ENCODE measurements at regions not wholly inside any gene's neighbourhood (a gene's known extent, or its start where the extent isn't known, plus 50 kb on each side); places are given as distances from the start of the nearest gene placed in this dataset.
A peak's percentile ranks its signal among the peaks of the same experiment; 100 is the strongest.
"Not testable (repeated sequence)": the region's sequence is repeated elsewhere in the genome, so short reads cannot be mapped to it uniquely, and the experiment has no call there.

DNA sequence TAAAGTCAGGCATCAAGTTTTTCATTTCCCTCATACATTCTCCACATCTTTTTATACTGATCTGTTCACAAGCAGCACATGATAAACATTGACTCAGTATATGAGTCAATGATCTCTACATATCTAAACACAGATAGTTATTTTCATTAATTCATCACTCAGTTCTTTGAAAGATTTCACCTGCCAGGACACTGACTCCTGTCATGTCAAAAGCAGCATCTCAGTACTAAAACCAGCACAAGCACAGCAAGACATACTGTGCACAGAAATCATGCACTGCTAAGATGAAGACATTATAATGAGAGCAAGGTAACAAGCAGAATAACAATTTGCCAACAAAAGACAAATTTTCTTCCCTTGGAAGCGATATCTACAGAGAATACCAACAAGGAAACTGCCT is 206.1 kb upstream of the COX7C start:
- no peak for DNase-seq

DNA sequence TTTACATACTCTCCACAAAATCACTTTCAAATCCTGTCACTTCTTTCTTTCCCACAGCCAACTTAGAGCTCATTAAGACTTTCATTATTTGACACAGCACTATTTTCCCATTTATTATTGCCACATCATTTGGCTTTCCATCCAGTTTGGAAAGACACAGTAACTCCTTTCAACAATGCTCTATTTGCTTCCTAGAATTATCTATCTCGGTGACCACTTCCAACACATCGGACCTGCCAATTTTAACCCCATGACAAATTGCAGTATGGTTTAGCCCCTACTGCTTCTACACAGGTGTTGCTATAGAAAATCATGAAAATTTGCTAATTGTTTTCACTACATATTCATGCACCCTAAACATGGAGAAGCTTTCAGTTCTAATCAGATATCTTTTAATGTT is 190.6 kb upstream of the COX7C start:
- no peak for DNase-seq

DNA sequence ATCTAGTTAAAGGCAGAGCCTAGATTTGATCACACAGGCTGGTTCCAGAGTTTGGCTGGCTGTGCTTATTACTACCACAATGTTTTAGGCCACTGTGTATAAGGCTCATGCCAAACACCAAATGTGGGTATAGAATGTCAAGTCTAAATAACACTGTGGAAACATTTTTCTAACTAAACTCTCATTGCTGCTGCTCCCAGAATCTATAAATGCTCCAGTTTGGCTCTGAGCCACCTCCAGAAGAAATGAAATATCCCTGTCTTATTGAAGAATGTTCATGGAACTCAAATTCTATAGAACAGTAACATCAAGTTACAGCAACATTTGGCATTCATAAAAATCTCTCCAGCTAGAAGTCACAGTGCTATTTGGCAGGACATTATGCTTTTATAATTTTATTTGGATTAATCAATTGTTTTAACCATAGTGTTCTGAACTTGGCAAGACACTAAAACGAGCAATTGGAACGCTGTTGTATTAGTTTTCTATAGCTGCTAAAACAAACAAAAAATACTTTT is 178.1 kb upstream of the COX7C start:
- no peak for DNase-seq

DNA sequence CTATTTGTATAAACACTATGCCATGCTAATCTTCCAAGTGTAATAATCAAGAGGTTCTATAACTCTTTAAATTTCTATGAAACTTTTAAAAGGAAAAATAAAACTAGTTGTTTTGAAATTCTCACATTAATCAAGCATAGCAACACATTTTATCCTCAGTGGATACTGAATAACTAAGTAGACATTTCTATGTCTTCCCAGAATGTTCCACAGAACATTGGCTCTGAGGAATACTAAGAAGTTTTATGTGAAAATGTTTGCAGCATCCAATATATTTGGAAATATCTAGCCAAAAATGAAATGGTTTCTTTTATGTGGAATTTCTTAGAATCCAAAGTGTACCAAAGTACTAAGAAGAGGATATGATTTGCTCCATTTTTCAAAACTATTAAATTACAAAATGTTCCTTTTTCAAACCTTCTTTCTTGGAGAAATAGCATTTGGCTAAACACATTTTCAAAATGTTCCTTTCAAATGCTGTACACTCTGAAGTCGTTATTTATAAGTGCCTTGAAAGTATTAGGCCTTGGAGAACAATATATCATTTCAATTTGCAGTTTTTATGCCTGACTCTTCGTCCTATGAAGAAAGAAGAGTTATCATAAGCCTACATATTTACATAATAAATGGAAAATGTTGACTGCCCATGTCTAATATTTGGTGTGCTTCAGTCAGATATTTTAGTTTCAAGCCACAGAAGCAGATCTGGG is 175.6 kb upstream of the COX7C start:
- DNase-seq = no peak

DNA sequence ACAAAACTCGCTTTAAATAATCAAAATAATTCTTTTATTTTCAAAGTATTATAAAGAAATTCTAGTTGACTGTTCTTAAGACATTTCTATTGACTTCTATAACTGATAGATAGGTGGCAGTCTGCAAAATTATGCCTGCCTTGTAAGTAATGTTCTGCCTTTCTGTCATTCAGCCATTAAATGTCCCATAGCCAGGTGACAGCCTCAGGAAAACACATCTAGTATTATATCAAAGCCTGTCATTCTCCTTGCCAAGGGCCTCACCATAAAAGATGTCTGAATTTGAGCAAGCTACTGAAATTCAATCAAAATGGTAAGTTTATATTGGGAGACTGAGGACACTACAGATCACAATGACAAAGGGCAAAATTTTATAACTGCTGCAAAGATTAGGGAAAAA is 170.4 kb upstream of the COX7C start:
- DNase-seq = no peak

DNA sequence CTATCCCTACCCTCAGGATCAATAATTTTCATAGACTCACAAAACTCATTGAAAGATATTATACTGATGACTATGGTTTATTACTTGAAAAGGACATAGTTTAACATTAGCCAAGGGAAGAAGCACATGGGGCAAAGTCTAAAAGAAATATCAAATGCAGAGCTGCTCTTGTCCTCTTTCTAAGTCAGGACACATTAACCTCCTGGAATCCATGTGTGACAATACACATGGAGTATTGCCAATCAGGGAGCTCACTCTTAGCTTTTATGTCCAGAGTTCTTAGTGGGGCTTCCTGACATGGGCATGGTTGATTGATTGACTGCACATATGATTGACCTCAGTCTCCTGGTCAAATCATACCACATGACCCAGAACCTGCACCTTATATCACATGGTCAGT is 165.5 kb upstream of the COX7C start:
- no peak for DNase-seq

DNA sequence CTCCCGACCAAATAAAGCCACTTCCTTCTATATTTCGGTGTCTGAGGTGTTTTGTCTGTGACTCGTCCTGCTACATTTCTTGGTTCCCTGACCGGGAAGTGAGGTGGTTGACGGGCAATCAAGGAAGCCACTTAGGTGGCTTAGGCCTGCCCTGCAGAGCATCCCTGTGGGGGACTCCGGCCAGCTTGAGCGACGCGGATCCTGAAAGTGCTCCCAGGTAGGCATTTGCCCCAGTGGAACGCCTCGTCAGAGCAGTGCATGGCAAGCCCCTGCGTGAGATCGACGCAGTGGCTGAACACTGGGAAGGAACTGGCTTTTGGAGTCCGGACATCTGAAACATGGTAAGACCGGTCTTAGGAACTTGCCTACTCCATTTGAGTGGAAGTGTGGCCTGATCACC is 157.2 kb upstream of the COX7C start:
- no peak for DNase-seq

DNA sequence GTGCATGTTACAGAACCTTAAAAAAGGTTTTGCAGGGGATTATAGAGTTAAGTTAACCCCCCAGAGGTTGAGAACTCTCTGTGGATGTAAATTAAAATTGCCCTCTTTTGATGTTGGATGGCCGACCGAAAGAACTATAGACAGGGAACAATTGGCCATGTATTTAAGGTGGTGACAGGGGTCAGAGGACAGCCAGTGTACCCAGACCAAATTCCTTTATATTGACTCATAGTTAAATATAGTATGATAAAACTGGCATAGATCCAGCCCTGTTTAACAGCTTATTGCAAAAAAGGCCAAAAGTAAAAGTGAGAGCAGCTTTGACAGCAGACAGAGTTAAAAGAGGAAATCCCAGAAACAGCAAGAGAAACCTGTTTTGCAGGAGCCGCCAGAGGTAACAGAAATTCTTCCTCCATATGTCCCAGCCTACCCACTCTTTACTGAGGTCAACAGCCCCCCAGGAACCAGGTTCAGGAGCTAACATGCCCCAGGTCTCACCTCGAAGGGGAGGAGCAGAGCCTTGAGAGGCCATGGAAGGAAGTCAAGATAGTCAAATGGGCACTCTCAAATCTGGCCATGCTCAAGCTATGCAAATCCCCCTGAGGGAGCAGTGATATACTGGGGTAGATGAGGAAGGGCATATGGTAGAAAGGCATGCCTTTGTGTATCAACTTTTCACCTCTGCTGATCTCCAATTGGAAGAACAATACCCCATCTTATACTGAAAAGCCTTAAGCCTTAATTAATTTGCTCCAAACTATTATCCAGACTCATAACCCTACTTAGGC is 156.4 kb upstream of the COX7C start:
- peak; percentile 41 for DNase-seq

DNA sequence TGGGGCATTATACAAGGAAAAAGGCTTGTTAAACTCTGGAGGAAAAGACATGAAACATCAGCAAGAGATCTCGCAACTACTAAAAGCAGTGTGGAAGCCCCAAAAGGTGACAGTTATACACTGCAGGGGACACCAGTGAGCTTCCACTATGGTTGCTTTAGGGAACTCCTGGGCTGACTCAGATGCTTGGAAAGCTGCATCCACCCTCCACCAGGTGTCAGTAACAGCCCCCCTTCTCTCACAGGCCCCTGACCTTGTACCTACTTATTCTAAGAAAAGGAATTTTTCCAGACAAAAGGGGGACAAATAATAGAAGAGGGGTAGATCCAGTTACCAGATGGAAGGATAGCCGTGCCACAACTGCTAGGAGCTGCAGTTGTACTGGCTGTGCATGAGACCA is 154.4 kb upstream of the COX7C start:
- DNase-seq = no peak

DNA sequence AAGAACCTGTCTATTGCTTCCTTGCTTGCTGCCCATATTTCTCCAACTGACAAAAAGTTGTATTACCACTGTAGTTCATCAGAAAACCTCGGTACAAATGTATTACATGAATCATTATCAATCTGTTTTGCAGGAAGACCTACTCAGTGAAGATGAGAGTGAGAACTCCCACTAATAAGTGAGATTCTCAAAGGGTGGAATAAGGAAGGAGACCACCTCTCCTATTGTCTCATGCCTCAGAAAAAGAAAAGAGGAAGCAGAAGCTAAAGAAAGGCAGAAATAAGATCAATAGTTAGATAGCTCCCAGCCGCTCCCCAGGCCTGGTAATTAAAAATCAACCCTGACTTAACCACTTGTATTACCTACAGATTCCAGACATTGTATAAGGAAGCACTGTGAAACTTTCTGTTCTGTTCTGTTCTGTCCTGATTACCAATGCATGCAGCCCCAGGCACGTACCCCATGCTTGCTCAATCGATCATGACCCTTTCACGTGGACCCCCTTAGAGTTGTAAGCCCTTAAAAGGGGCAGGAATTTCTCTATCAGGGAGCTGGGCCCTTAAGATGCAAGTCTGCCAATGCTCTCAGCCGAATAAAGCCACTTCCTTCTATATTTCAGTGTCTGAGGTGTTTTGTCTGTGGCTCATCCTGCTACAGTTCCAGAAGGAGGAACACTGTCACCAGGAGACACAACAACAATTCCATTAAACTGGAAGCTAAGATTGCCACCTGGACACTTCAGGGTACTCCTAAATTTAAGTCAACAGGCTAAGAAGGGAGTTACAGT is 152.5 kb upstream of the COX7C start:
- no peak for DNase-seq

DNA sequence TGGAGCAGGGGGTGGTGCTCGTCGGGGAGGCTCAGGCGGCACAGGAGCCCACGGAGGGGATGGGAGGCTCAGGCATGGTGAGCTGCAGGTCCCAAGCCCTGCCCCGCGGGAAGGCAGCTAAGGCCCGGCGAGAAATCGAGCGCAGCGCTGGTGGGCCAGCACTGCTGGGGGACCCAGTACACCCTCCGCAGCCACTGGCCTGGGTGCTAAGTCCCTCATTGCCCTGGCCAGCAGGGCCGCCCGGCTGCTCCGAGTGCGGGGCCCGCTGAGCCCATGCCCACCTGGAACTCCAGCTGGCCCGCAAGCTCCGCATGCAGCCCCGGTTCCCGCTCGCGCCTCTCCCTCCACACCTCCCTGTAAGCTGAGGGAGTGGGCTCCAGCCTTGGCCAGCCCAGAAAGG is 151.0 kb upstream of the COX7C start:
- not testable (repeated sequence) for DNase-seq

DNA sequence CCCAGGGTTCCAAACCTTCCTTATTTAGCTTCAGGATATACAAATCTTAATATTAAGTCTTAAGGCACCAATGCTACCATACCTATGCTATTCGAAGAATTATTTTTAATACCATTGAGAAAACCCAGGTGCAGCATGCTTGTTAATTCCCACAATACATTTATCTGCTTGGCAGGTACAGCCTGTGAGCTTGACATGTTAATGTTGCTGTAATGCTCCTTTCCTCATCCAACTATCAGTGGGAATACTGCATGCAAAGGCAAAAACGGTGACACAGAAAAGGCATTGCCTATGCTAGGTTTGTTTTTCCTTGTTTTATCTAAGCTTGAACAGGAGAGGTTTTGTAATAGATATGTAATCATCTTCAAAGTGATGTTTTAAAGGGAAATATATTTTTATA is 135.7 kb upstream of the COX7C start:
- no peak for DNase-seq

DNA sequence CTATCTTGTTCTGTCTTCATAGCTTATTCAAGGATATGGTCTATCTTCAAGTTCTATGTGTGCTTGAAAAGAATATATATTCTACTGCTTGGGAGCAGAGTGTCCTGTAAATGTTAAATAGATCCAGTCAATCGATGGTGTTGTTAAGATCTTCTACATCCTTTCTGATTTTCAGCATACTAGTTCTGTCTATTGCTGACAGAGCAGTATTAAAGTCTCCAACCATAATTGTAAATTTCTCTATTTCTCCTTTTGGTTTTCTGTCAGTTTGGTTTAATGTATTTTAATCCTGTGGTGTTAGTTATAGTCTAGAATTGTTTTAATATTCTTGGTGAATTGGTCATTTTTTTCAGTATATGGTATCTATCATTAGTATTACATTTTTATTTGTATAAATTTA is 124.0 kb upstream of the COX7C start:
- DNase-seq = no peak

DNA sequence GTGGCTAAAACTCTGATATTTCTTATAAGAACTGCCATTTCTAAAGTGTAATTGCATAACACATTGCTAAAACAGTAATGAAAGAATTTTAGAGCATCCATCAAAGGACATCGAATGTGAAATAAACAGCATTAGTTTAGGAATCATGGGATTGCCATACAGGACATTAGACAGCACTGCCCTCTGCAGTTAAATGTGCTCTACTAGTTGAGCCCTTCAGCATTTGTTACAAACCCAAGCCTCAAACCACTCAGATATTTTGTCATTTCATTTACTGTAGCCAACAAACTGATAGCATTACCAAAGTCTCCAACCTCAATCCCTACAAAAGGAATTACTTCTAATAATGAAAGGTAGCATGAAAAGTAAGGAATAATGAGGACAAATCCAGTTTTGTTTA is 116.8 kb upstream of the COX7C start:
- DNase-seq = no peak

DNA sequence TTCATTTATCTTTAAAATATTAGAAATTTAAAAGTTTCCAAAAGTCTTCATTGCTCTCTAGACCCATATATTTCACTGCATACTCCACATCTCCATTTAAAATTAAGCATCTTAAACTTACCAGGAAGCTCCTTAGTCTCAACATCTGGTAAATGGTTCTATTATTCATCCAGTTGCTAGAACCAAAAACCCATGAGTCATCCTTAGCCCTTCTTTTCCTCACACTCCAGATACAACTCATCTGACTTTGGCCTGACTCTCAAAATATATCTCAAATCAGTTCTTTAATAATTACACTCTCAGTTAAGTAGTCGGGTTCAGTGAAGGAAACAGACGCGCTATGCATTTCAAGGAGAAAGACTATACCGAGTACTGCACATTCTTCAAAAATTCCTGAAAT is 110.2 kb upstream of the COX7C start:
- DNase-seq = no peak

DNA sequence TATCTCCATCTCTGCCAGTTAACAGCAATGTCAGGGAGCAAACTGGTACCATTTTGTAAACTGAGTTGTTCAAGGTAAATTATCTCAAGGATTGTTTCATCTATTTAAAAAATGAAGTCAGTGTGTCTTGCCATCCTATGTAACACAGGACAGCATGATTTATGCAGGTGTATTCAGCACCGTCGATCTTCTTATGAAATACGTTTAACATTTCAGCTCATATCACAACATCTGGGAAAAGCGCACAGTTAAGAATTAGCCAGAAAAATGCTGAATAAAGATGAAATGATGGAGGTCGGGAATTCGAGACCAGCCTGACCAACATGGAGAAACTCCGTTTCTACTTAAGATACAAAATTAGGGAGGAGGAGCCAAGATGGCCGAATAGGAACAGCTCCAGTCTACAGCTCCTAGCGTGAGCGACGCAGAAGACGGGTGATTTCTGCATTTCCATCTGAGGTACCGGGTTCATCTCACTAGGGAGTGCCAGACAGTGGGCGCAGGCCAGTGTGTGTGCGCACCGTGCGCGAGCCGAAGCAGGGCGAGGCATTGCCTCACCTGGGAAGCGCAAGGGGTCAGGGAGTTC is 107.3 kb upstream of the COX7C start:
- DNase-seq = not testable (repeated sequence)

DNA sequence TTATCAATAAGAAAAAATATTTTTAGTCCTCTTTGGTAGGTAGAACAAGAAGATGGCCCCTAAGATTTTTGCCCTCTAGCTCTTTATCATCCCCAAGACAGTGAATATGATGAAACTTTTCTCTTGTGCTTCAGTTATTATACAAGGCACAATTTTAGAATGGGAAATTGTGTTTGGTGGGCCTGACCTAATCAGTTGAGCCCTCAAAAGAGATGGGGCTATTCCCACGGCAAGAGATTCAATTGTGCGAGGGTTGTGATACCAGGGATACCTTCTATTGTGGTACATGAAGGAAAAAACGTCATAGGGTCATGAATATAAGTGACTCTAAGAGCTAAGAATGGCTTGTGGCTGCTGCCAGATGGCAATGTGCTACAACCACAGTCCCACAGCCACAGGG is 94.0 kb upstream of the COX7C start:
- DNase-seq = no peak

DNA sequence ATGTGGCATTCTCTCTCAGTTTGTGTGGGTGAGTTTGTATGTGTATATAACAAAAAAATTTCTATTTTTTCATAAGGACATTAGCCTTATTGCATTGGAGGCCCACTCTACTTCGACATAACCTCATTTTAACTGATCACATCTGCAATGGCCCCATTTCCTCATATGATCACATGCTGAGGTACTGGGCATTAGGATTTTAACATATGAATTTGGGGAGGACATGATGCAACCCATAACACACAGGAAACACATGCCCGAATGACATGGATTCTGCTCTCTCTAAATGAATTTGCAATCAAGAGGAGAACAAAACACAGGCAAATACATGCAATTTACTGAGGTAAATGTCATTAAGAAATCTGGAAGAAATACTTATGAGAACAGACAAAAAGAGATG is 92.1 kb upstream of the COX7C start:
- no peak for DNase-seq

DNA sequence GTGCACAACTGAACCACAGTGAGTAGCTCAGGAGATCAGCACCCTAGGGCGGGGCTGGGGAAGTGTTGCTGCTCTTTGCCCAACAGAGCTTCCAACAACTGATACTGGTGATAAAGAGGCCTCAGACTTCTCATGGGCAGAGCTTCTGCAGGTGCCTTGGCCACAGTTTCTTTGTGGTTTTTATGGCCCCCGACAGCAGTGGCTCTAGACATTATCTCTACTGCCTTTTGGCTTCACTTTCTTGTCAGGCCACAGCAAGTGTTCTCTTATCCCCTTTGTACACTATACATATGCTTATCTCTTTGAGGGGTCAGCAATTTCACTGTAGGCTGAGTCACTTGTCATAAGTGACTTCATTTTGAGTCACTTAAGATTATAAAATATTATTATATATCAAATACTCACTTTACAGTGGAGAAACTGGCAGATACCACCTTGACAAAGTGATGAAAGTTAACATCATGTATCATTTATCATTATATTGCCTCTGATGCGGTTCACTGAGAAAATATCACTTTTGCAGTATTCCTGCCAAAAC is 90.9 kb upstream of the COX7C start:
- no peak for DNase-seq

DNA sequence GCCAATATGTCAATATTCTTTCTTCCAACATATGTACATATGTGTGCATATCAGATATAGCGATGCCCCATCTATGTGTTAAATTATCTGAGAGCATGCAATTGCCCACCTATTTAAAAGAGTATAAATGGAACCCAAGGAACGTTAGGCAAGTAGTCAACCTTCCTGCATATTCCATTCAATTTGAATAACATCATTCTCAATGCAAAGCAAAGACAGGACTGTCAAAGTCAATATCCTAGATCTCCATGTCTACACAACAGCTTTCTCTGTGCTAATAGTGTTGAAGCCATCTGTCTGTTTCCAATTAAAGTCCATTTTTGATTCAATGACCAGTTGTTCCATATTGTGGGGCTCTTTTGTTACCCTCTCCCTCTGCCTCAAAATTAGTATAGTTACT is 85.3 kb upstream of the COX7C start:
- DNase-seq = no peak

DNA sequence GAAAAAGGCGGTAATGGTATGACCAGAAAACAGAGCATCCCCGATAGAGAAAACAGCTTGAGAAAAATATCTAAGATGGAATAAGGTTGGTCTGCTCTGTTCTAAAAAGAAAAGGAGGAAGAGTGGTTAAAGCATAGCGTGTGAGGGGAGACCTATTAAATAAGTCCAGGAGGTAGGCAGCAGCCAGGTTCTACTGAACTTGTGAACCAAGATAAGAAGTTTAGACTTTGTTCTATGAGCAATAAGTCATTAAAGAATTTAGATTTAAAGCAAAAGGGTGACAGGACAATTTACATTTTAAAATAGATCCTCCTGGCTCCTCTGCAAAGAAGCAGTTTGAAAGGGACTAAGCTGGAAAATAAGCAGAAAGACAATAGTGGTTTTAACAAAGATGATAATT is 81.3 kb upstream of the COX7C start:
- DNase-seq = no peak

DNA sequence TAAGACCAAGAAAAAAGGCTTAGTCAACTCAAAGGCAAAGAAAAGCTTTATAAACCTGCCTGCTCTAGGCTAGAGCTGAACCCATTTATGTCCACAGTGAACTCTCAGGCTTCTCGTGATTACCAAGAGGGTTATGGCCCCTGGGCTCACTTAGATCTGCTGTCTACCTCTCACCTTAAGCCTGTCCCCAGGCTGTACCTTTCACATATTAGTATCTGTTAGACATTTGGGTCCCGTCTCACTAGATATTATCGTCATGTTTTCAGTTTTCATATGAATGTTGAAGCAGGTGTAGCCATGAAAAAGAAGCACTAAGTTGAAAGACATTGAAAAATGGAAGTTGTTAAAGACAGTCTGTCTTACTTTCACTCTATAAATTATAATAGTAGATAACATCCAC is 75.2 kb upstream of the COX7C start:
- no peak for DNase-seq
